Liver (tissue), 3 donors: ENCODE measurements at regions not wholly inside any gene's neighbourhood (a gene's known extent, or its start where the extent isn't known, plus 50 kb on each side); places are given as distances from the start of the nearest gene placed in this dataset.

ENCODE experiments used
- ATF3 ChIP-seq: IDR thresholded peaks from 2 replicates; pipeline ENCODE4 v1.6.1; 2016; ENCODE audit warnings: antibody characterized with exemption
- CTCF ChIP-seq: fragments of 150-350 bp; IDR thresholded peaks from 2 replicates; pipeline ENCODE4 v1.5.1; 2017; ENCODE audit warnings: improper control_type of control experiment, low read depth, low read length; ENCODE audit not compliant: missing input control
- EGR1 ChIP-seq, 2 donors: IDR thresholded peaks; 2 replicates each; pipeline ENCODE4 v1.6.1; 2016 to 2018; ENCODE audit warnings: antibody characterized with exemption in 2 of 2, low read depth in 2 of 2
- GABPA ChIP-seq, 2 donors: IDR thresholded peaks in 1 of 2; conservative IDR thresholded peaks in 1 of 2; 2 replicates each; pipeline ENCODE4 v1.6.1; 2016; ENCODE audit warnings: antibody characterized with exemption in 2 of 2, mild to moderate bottlenecking in 1 of 2, moderate library complexity in 1 of 2
- JUND ChIP-seq, 2 donors: IDR thresholded peaks; 2 replicates each; pipeline ENCODE4 v1.6.1; 2016; ENCODE audit warnings: antibody characterized with exemption in 2 of 2
- MAX ChIP-seq: IDR thresholded peaks from 2 replicates; pipeline ENCODE4 v1.6.1; 2016; ENCODE audit warnings: antibody characterized with exemption
- RAD21 ChIP-seq, 2 donors: IDR thresholded peaks; 2 replicates each; pipeline ENCODE4 v1.6.1; 2016; ENCODE audit warnings: antibody characterized with exemption in 2 of 2, mild to moderate bottlenecking in 2 of 2
- REST ChIP-seq: IDR thresholded peaks from 2 replicates; pipeline ENCODE4 v1.6.1; 2016; ENCODE audit warnings: antibody characterized with exemption, mild to moderate bottlenecking
- RXRA ChIP-seq, 2 donors: IDR thresholded peaks; 2 replicates each; pipeline ENCODE4 v1.6.1; 2017 to 2018; ENCODE audit warnings: antibody characterized with exemption in 2 of 2, mild to moderate bottlenecking in 1 of 2
- TAF1 ChIP-seq: conservative IDR thresholded peaks from 2 replicates; pipeline ENCODE4 v1.6.1; 2016; ENCODE audit warnings: antibody characterized with exemption, mild to moderate bottlenecking
- YY1 ChIP-seq: IDR thresholded peaks from 2 replicates; pipeline ENCODE4 v1.6.1; 2016; ENCODE audit warnings: antibody characterized with exemption, mild to moderate bottlenecking
- ZBTB33 ChIP-seq: IDR thresholded peaks from 2 replicates; pipeline ENCODE4 v1.6.1; 2016; ENCODE audit warnings: antibody characterized with exemption
- donor health status: healthy.
- donor health status: healthy.

- TF ChIP-seq JUND (IDR thresholded peaks at IDR 0.05) (no peak), TAF1 (no peak), CTCF (no peak), REST (no peak), GABPA (IDR thresholded peaks at IDR 0.05 in 1 of 2, conservative IDR thresholded peaks at IDR 0.05 in 1 of 2) (no peak), ZBTB33 (no peak), YY1 (no peak), ATF3 (no peak), RAD21 (IDR thresholded peaks at IDR 0.05) (no peak), EGR1 (IDR thresholded peaks at IDR 0.05; ENCODE audit: low read depth in 2 of 2) (no peak), RXRA (IDR thresholded peaks at IDR 0.05) (no peak), MAX (no peak)
These were observed 137.5 kb upstream of the DAP start for GRCh38 chr5:10898514-10898913.
